ENCODE measurements at regions not wholly inside any gene's neighbourhood (a gene's known extent, or its start where the extent isn't known, plus 50 kb on each side); places are given as distances from the start of the nearest gene placed in this dataset.

- TF ChIP-seq CTCF (IDR thresholded peaks at IDR 0.05; ENCODE audit: poor library complexity, severe bottlenecking): no peak
- no peak for TF ChIP-seq POLR2AphosphoS5 (IDR thresholded peaks at IDR 0.05)
These were observed 475.5 kb downstream of the AACS start for GRCh38 chr12:125540580-125541204.
